GM18505 (cell line): ENCODE measurements at regions not wholly inside any gene's neighbourhood (a gene's known extent, or its start where the extent isn't known, plus 50 kb on each side); places are given as distances from the start of the nearest gene placed in this dataset.
"Not testable (repeated sequence)": the region's sequence is repeated elsewhere in the genome, so short reads cannot be mapped to it uniquely, and the experiment has no call there.

Experiments used
- ATAC-seq: cut with Tn5 transposase; IDR thresholded peaks from one replicate; pipeline ENCODE4 v1.9.1; 2021; ENCODE audit not compliant: unreplicated experiment
- POLR2A ChIP-seq: IDR thresholded peaks from 4 replicates; pipeline ENCODE4 v1.6.1; 2011; ENCODE audit warnings: borderline replicate concordance; ENCODE audit not compliant: insufficient read depth, insufficient read length; ENCODE audit errors: extremely low read depth

DNA sequence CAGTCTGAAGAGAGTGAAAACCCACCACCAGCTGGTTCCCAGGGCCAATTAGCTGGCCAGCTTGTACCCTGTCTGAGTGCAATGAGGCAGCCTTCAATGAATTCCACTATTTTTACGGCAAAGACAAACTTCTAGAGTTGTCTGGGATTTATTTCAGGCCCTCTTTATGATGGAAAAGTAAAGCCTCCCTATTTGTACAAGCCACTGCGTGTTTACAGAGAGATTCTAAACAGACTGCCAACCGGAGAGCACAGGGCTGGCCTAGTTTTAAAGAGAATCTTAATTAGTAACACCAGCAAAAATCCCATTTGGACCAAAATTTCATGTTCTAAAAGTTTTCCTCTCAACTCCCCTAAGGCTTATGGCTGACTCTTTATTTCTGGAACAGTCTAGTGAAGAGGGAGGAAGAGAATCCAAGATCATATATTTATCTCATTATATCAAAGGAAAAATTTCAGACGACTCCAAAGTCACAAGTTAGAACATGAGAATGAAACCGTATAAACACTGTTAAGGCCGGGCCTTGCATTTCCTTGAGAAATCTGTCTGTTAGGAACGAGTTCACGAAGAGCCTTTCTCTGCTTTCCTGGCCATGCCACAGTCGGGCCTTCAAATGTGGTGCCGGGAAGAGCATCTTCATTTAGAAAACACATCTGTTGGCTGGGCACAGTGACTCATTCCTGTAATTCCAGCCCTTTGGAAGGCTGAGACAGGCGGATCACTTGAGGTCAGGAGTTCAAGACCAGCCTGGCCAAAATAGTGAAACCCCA is 724.6 kb upstream of the NRP1 start:
- TF ChIP-seq POLR2A, result no peak
- no peak for ATAC-seq

DNA sequence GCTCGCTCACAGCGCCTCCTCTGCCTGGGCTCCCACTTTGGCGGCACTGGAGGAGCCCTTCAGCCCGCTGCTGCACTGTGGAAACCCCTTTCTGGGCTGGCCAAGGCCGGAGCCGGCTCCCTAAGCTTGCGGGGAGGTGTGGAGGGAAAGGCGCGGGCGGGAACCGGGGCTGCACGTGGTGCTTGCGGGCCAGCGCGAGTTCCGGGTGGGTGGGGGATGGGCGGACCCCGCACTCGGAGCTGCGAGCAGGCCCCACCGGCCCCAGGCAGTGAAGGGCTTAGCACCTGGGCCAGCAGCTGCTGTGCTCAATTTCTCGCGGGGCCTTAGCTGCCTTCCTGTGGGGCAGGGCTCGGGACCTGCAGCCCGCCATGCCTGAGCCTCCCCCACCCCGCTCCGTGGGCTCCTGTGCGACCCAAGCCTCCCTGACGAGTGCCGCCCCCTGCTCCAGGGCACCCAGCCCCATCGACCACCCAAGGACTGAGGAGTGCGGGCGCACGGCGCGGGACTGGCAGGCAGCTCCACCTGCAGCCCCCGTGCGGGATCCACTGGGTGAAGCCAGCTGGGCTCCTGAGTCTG is 721.0 kb upstream of the NRP1 start:
- not testable (repeated sequence) for ATAC-seq

DNA sequence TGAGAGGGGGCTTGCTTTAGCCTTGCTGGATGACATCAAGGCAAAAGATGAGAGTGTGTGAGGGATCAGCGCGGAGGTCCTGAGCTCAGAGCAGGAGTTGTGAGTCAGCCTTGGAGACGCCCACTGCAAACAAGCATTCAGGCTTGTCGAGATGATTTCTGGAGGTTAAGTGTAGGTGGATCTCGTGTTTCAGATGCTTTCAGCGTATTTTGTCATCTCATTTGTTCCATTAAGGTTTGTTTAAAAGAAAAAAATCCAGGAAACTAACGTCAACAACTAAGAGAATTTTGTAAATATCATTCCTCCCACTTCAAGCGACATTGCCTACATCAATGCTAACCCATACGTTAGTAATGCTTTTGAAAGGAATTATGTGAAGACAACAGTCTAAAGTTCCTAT is 715.4 kb upstream of the NRP1 start:
- ATAC-seq, result no peak
- TF ChIP-seq POLR2A, result no peak

DNA sequence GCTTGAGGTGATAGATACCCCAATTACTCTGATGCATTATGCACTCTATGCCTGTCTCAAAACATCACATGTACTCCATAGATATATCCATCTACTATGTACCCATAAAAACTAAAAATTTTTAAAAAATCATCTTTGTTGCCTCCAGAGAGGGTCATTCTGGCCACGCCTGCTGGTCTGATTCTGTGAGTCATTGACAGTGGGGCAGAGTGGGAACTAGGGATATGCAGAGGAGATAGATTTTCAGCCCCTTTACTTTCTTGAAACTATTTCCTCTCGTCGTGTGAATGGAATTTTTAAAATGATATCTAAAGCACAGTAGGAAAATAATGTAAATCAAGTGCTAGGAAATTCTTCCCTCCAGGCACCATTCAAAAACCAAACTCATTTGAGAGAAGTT is 715.0 kb upstream of the NRP1 start:
- TF ChIP-seq POLR2A, result no peak
- ATAC-seq, result no peak

DNA sequence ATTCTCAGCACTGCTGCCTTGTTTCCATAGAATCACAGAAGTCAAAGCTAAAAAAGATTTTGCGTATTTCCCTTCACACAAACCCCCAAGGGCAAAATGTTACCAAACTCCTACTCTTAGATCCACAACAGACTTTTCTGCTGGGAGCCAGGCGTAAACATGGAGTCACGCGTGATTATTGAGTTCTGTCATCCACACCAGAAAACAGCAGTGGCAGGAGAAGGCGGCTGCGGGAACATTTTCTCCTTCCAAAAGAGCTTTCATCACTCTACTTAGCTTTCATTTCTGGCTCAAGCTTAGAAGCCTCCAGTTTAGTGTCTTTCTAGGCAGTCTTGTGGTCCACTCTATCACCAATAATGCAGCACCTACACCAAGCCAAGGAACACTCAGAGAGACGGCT is 712.9 kb upstream of the NRP1 start:
- ATAC-seq, result no peak

DNA sequence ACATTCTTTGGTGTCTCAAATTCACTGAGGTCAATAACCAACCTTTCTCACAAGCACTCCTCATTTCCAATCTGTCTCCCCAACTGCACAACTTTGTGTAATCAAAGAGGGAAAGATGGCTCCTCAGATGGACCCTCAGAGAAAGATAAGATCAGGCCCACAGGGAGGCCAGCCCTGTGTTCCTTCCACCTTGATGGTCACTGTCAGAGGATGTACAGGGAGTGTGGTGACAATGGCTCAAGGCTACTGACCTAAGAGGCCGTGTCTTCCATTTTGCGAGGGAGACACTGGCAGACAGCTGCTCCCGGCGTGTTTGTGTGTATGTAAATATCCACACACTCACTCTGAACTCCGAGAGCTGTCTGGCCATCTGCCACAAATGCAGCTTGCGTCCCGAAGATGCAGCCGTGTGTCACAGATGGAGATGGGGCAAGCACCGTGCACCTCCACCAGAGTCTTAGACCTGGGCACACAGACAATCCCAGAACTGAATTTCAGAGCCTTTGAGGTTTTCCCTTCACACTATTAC is 712.1 kb upstream of the NRP1 start:
- ATAC-seq, result no peak
- no peak for TF ChIP-seq POLR2A

More for the DNA sequence above, 712.9 kb upstream of the NRP1 start:
- no peak for TF ChIP-seq POLR2A

DNA sequence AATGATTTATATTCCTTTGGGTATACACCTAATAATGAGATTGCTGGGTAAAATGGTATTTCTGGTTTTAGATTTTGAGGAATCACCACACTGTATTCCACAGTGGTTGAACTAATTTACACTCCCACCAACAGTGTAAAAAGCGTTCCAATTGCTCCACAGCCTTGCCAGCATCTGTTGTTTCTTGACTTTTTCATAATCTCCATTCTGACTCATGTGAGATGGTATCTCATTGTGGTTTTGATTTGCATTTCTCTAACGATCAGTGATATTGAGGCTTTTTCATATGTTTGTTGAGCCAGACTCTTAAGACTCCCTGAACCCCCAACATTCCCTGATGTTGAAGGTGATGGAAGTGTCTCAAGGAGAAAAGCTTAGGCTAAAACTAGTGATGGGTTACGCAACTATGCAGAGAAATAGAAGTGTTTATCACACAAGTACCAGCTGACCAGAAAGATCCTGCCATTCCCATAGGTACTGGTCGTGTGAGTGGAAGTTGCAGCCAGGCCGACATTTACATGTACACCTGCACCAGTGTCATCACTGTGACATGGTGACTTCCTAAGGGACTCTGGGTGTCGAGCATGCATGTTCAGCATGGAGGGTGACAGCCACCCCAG is 711.2 kb upstream of the NRP1 start:
- no peak for ATAC-seq
- no peak for TF ChIP-seq POLR2A

DNA sequence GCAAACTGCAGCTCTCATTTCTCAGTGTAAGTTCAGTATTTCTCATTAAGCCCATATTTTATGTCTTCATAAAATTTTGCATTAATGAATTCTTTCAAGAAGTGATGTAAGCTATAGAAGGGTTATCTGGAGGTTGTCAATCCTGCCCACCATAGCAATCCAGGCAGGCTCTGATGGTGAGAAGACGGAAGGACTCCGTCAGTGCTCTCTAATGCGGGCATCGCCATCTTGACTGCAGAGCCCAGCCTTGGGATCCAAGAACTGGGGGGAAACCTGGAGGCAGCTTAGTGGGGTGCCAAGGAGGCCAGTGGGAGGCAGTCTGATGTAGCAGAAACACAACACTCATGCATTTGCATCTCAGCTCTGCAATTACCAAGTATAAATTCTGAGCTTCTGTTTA is 707.4 kb upstream of the NRP1 start:
- no peak for TF ChIP-seq POLR2A
- no peak for ATAC-seq

DNA sequence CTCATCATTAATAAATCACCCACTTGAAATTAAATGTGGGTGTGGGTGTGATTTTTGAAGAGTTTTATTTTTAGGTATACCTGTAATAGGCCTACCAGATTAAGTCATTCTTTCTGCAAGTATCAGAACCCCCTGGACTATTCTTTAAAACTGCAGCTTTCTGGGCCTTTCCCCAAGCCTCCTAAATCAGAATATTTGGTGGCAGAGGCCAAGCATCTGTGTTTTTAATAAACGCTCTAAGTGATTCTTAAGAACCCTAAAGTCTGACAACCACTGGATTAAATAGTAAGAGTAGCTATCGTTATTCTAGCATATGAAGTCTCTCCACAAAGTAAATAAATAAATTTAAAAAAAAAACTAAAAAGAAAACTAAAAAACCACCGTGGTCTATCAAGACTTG is 703.0 kb upstream of the NRP1 start:
- ATAC-seq, result no peak
- no peak for TF ChIP-seq POLR2A

DNA sequence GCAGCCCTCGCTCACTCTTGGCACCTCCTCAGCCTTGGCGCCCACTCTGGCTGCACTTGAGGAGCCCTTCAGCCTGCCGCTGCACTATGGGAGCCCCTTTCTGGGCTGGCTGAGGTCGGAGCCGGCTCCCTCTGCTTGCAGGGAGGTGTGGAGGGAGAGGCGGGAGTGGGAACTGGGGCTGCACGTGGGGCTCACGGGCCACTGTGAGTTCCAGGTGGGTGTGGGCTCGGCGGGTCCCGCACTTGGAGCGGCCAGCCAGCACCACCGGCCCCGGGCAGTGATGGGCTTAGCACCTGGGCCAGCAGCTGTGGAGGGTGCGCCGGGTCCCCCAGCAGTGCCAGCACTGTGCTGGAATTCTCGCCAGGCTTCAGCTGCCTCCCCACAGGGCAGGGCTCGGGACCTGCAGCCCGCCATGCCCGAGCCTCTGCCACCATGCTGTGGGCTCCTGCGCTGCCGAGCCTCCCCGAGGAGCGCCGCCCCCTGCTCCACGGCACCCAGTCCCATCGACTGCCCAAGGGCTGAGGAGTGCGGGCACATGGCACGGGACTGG is 700.8 kb upstream of the NRP1 start:
- ATAC-seq, result not testable (repeated sequence)

DNA sequence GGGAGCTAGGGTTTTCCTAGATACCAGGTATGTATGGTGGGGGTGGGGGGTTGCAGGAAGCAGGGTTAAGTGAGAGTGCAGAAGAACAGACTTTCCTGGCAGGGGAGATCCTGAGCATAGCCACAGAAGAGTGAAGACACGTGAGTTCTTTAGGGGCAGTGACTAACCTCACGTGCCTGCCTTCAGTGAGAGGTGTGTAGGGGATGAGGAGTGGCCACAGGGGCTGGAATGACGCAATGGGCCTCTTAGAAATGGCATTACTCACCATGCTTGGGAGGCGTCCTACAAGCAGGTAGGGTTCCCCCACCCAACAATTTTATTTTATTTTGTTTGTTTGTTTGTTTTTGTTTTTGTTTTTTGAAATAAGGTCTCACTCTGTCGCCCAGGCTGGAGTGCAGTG is 698.6 kb upstream of the NRP1 start:
- TF ChIP-seq POLR2A, result no peak
- ATAC-seq, result no peak

DNA sequence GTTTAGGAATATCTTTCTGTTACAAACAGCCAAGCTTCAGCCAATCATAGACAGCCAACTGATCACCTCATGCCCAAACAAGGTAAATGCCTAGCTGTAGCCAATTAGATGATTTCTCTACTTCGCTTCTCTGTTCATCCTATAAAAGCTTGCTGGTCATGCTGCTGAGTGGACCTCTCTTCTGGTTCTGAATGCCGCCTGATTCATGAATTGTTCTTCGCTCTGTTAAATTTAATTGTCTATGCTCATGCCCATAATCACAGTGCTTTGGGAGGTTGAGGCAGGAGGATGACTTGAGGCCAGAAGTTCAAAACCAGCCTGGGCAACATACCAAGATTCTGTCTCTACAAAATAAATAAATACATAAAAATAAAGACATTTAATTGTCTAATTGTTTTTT is 698.1 kb upstream of the NRP1 start:
- ATAC-seq, result no peak

DNA sequence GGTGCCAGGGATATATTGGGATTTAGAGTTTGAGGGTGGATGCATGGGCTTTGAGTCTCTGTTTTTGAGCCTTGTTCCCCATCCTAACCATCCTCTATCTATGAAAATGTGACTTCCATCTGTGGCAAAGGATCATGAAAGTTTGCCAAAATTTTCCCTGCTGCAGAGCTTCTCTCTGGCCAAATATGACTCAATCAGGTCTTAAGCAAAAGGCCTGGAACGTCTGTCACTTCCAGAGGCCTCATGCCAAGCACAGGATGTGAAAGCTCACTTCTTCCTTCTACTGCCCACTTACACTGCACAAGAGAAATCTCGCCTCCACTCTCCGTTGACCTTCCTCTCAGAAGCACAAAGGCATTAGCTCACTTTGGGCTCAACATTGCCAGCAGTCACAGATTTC is 696.9 kb upstream of the NRP1 start:
- TF ChIP-seq POLR2A, result no peak
- no peak for ATAC-seq

More for the DNA sequence above, 698.1 kb upstream of the NRP1 start:
- no peak for TF ChIP-seq POLR2A

DNA sequence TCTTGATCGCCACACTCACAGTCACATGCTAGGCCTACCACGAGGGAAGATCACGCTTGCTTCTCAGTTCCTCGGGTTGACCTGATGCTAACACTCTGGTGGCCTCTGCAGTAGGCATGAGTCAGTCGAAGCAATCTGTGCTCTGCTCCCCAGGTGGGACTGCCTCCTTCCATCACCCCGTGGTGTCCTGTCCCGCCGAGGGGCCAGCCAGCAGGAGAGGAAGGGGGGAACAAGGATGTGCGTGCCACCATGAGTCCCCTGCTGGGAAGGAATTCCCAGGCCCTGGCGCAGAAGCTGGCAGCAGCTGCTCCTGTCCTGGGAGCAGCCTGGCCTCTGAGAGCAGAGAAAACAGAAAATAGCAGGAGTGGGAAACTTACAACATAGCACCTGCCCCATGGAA is 695.0 kb upstream of the NRP1 start:
- ATAC-seq, result no peak
- no peak for TF ChIP-seq POLR2A

DNA sequence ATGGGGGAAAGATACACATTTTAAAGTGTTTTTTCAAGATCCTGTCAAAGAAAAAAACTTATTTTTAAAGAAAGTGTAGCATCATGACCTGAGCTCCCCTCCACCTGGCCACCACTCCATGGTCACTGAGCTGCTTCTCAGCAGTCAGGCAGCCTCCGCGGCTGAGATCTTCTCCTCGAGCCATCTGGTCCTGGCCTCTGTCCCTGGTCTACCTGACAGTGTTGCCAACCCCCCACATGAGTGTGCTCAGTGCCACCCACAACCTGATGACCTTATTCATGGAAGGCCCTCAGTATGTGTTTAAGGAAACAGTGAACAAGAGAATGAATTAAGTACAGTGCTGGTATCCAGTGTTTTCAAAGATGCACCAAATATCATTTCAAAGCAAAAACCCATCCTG is 694.5 kb upstream of the NRP1 start:
- no peak for ATAC-seq
- TF ChIP-seq POLR2A, result no peak
